Dermis blood vessel endothelial cell (primary cell): ENCODE measurements at regions not wholly inside any gene's neighbourhood (a gene's known extent, or its start where the extent isn't known, plus 50 kb on each side); places are given as distances from the start of the nearest gene placed in this dataset.
A peak's percentile ranks its signal among the peaks of the same experiment; 100 is the strongest.

ENCODE experiments used
- DNase-seq: peaks from one replicate; pipeline ENCODE4 v3.0.0; 2010

GRCh38 chr2:176504440-176504839, 235.2 kb downstream of the MTX2 start:
- DNase-seq = no peak

GRCh38 chr2:176507786-176508185, 238.5 kb downstream of the MTX2 start:
- DNase-seq = no peak

- DNase-seq = no peak
Observed at GRCh38 chr2:176508374-176508773, 239.1 kb downstream of the MTX2 start.

GRCh38 chr2:176508984-176509740, 239.9 kb downstream of the MTX2 start:
- no peak for DNase-seq

GRCh38 chr2:176514276-176514675, 245.0 kb downstream of the MTX2 start:
- no peak for DNase-seq

- peak; percentile 73 for DNase-seq
Observed at GRCh38 chr2:176514805-176515500, 245.7 kb downstream of the MTX2 start.

GRCh38 chr2:176516051-176516602, 246.9 kb downstream of the MTX2 start:
- peak; percentile 79 for DNase-seq

GRCh38 chr2:176518823-176519222, 249.6 kb downstream of the MTX2 start:
- DNase-seq = peak; percentile 99

GRCh38 chr2:176521878-176522670, 252.8 kb downstream of the MTX2 start:
- DNase-seq = peak; percentile 76

- no peak for DNase-seq
Observed at GRCh38 chr2:176525086-176525485, 255.8 kb downstream of the MTX2 start.

- DNase-seq = peak; percentile 76
Observed at GRCh38 chr2:176526995-176527901, 258.0 kb downstream of the MTX2 start.

- no peak for DNase-seq
Observed at GRCh38 chr2:176531608-176532007, 262.4 kb downstream of the MTX2 start.

- peak; percentile 32 for DNase-seq
Observed at GRCh38 chr2:176533505-176534193, 264.4 kb downstream of the MTX2 start.

- no peak for DNase-seq
Observed at GRCh38 chr2:176534798-176535466, 265.7 kb downstream of the MTX2 start.

GRCh38 chr2:176535467-176536113, 266.3 kb downstream of the MTX2 start:
- no peak for DNase-seq

- no peak for DNase-seq
Observed at GRCh38 chr2:176536439-176537133, 267.3 kb downstream of the MTX2 start.

GRCh38 chr2:176537932-176538331, 268.7 kb downstream of the MTX2 start:
- DNase-seq = no peak

- DNase-seq = no peak
Observed at GRCh38 chr2:176540995-176541394, 271.8 kb downstream of the MTX2 start.

GRCh38 chr2:176542476-176542875, 273.2 kb downstream of the MTX2 start:
- DNase-seq = no peak

- no peak for DNase-seq
Observed at GRCh38 chr2:176544557-176544956, 275.3 kb downstream of the MTX2 start.
